Right lobe of liver (tissue), 6 donors: ENCODE measurements at regions not wholly inside any gene's neighbourhood (a gene's known extent, or its start where the extent isn't known, plus 50 kb on each side); places are given as distances from the start of the nearest gene placed in this dataset.

ENCODE experiments used
- ATAC-seq, 4 donors: fragments of 200-7000 bp; cut with Tn5 transposase; one replicate each; pipeline ENCODE4 v1.9.1; 2020; ENCODE audit warnings: mild to moderate bottlenecking in 4 of 4, moderate library complexity in 4 of 4
- DNase-seq, 3 donors: peaks; one replicate each; pipeline ENCODE4 v3.0.0-alpha.2; 2020
- H3K27ac ChIP-seq, 3 donors: fragments of 200-600 bp; one replicate each; pipeline ENCODE4 v1.8.0; 2022
- H3K27me3 ChIP-seq, 2 donors: fragments of 200-600 bp; one replicate each; pipeline ENCODE4 v1.8.0; 2022
- H3K36me3 ChIP-seq, 4 donors: fragments of 200-600 bp; sonication (generic) in 1 of 4; one replicate each; pipeline versions ENCODE4 v1.5.1 to v1.8.0; 2017 to 2022; ENCODE audit warnings: control low read depth in 1 of 4
- H3K4me1 ChIP-seq, 4 donors: fragments of 200-600 bp; sonication (generic) in 1 of 4; one replicate each; pipeline versions ENCODE4 v1.5.1 to v1.8.0; 2017 to 2022; ENCODE audit warnings: control low read depth in 1 of 4
- H3K4me3 ChIP-seq, 3 donors: fragments of 200-600 bp; one replicate each; pipeline ENCODE4 v1.8.0; 2022
- H3K9me3 ChIP-seq, 4 donors: fragments of 200-600 bp; sonication (generic) in 1 of 4; one replicate each; pipeline versions ENCODE4 v1.5.1 to v1.8.0; 2017 to 2022; ENCODE audit warnings: control low read depth in 1 of 4
- CTCF ChIP-seq, 4 donors: fragments of 200-600 bp in 3 of 4; fragments of 450-650 bp in 1 of 4; IDR thresholded peaks; one replicate each; pipeline versions ENCODE4 v1.5.1 to v1.8.0; 2016 to 2022; ENCODE audit warnings: antibody characterized with exemption in 4 of 4, mild to moderate bottlenecking in 2 of 4
- POLR2A ChIP-seq: fragments of 450-650 bp; IDR thresholded peaks from one replicate; pipeline ENCODE4 v1.6.1; 2017; ENCODE audit warnings: antibody characterized with exemption, mild to moderate bottlenecking
- WGBS: methylation state at CpG from one replicate; pipeline ENCODE4 v1.1.6; 2018; ENCODE audit warnings: low coverage, low lambda C conversion rate; ENCODE audit not compliant: insufficient coverage; ENCODE audit errors: missing lambda C conversion rate; 5-methylcytosine and 5-hydroxymethylcytosine counted together
- intact Hi-C, 2 donors: fragments of 100-400 bp; cut with DNase I; formaldehyde crosslinking; loops; one replicate each; pipeline versions ENCODE4 v1.11.2 to v1.14.1; 2022
- donor health status: DM: no; HTN: yes; CAD: no.
- donor health status: DM: no; HTN: no; CAD: no.
- donor health status: DM: no; HTN: no; CAD: no.
- donor health status: DM: no; HTN: yes; CAD: no.
- donor health status: DM: no; HTN: yes; CAD: no.

- no peaks in the 10 kb centered on the region for H3K9me3 ChIP-seq
- no peak overlapping the region for H3K4me3 ChIP-seq
- ATAC-seq (peak in 1 of 4 donors; percentile 43), DNase-seq (no peak)
- 88% methylated on average over 2 of the region's 2 CpGs for WGBS
- no peaks in the 10 kb centered on the region for H3K4me1 ChIP-seq
- intact Hi-C loops: no loop called here
- H3K36me3 ChIP-seq: no peaks in the 10 kb centered on the region
- H3K27ac ChIP-seq: no peak overlapping the region
- TF ChIP-seq CTCF (IDR thresholded peaks at IDR 0.05) (peak in 1 of 4 donors; percentile 18), POLR2A (no peak)
- no peaks in the 10 kb centered on the region for H3K27me3 ChIP-seq
Measured at GRCh38 chr10:8985651-8986050, 931.2 kb downstream of the GATA3 start.

GRCh38 chr10:8986975-8987374, 932.5 kb downstream of the GATA3 start:
- H3K27me3 ChIP-seq: no peaks in the 10 kb centered on the region

GRCh38 chr10:8987712-8988111, 933.2 kb downstream of the GATA3 start:
- 6% methylated on average over 1 of the region's 1 CpG for WGBS
- no peaks in the 10 kb centered on the region for H3K27me3 ChIP-seq
- TF ChIP-seq CTCF (IDR thresholded peaks at IDR 0.05) (no peak), POLR2A (no peak)

More at GRCh38 chr10:8986975-8987374, 932.5 kb downstream of the GATA3 start:
- TF ChIP-seq POLR2A (no peak), CTCF (IDR thresholded peaks at IDR 0.05) (no peak)
- H3K27ac ChIP-seq: no peak overlapping the region
- no peaks in the 10 kb centered on the region for H3K9me3 ChIP-seq
- intact Hi-C loops: no loop called here
- DNase-seq: no peak
- no peaks in the 10 kb centered on the region for H3K36me3 ChIP-seq
- H3K4me1 ChIP-seq: no peaks in the 10 kb centered on the region
- H3K4me3 ChIP-seq: no peak overlapping the region
- 63% methylated on average over 6 of the region's 6 CpGs for WGBS
- no peak for ATAC-seq

GRCh38 chr10:8990280-8990987, 935.9 kb downstream of the GATA3 start:
- intact Hi-C loops: no loop called here
- Histone ChIP-seq H3K4me1 (no peaks in the 10 kb centered on the region), H3K27me3 (no peaks in the 10 kb centered on the region), H3K36me3 (no peaks in the 10 kb centered on the region), H3K9me3 (no peaks in the 10 kb centered on the region), H3K27ac (no peak overlapping the region), H3K4me3 (no peak overlapping the region)
- ATAC-seq (no peak), DNase-seq (no peak)
- 30% methylated on average over 3 of the region's 3 CpGs for WGBS
- TF ChIP-seq POLR2A (no peak), CTCF (IDR thresholded peaks at IDR 0.05) (no peak)

More at GRCh38 chr10:8987712-8988111, 933.2 kb downstream of the GATA3 start:
- no peak overlapping the region for H3K4me3 ChIP-seq
- intact Hi-C loops: no loop called here
- no peaks in the 10 kb centered on the region for H3K36me3 ChIP-seq
- H3K9me3 ChIP-seq: no peaks in the 10 kb centered on the region
- no peak overlapping the region for H3K27ac ChIP-seq
- ATAC-seq (no peak), DNase-seq (no peak)
- no peaks in the 10 kb centered on the region for H3K4me1 ChIP-seq
